HG03442 (cell line): ENCODE measurements at regions not wholly inside any gene's neighbourhood (a gene's known extent, or its start where the extent isn't known, plus 50 kb on each side); places are given as distances from the start of the nearest gene placed in this dataset.

Experiments used
- ATAC-seq: cut with Tn5 transposase; IDR thresholded peaks from one replicate; pipeline ENCODE4 v1.9.1; 2021; ENCODE audit warnings: mild to moderate bottlenecking, moderate library complexity; ENCODE audit not compliant: unreplicated experiment

DNA sequence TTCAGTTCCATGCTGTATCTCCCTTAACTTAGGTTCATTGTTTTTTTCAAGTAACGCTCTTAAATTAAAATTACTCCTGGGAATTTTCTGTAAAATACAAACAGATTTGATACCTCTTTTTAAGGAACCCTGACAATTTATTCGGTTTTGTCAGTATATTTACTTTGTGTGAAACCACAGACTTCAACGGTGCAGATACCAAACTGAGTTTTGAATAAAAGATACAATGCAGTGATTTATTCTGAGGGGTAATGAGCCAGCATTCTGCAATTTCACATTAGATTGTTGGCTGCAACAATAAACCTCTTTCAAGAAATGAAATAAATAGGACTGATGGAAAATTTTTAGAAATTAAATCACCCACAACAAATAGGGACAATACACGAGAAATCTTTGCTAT is 308.6 kb upstream of the EDIL3 start:
- ATAC-seq: no peak

DNA sequence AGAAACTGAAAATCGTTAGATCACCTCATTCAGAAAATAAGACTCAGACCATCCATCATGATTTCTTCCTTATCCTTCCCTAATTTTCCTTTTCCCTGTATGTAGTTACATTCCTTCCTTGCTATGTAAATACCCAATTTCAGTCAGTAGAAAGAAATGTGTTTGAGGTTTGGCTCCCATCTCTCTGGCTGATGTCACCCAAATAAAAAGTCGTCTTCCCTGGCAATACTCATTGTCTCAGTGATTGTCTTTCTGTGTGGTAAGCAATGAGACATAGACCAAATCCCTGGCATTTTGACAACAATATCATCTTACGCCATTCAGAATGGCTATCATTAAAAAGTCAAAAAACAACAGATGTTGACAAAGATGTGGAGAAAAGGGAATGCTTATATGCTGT is 303.9 kb upstream of the EDIL3 start:
- no peak for ATAC-seq

DNA sequence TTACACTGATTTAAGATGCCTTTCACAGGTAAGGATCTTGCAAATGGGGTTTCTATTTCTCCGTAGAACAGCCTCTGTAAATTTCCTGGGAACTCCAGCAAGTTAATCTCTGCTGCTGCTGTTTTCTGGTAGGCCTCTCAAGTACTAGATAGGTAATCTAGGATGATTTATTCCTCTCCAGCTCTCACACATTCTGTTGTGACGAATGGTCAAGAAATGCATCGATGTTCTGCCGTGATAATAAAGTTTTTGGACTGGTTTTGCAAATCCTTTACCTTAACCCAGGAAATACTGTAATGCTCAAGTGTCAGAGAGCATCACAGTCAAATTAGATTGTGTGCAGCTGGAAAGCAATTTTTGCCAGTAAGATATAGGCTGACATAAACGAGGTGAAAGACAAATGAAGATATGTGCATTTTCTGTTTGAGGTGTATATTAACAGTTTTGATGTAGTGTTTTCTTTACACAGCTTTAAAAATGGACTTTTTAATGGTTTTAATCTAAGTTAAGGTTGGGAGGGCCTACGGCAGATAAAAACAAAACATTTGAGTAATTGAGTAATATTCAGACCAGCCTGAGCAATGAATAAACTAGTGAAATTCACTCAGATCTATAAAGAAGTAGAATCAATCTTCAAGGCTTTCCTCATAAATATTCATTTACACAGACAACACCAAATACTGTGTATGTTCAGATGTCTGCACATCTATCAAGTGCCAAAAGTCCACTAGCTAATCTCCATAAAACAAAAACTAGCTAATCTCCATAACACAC is 300.6 kb upstream of the EDIL3 start:
- no peak for ATAC-seq

DNA sequence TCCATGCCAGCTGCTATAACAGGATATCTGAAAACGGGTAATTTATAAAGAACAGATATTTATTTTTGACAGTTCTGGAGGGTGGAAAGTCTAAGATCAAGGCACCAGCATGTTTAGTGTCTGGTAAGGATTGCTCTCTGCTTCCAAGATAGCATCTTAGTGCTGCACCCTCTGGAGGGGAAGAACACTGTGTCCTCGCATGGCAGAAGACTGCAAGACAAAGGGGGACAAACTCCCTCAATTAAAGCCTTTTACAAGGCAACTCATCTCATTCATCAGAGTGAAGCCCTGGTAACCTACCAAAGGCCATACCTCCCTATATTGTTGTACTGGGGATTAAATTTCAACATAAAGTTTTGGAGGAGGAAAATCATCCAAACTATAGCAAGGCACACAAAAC is 298.9 kb upstream of the EDIL3 start:
- no peak for ATAC-seq

DNA sequence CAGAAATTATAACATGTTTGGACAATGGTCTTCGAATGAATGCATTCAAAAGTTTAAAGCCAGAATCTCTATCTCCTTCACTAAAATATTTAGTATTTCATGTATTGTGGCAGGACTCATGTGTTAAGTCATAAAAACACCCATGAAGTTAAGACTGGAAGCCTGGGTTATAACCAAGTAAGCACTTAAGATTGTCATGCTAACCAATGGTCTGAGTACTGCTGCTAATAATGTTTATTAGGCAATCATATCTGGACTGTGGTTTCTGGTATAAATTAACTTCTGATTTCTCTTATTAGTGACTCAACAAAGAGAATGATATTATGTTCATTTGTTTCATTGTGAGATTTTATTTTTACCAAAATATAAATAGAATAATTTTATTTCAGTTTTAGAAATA is 297.9 kb upstream of the EDIL3 start:
- no peak for ATAC-seq

DNA sequence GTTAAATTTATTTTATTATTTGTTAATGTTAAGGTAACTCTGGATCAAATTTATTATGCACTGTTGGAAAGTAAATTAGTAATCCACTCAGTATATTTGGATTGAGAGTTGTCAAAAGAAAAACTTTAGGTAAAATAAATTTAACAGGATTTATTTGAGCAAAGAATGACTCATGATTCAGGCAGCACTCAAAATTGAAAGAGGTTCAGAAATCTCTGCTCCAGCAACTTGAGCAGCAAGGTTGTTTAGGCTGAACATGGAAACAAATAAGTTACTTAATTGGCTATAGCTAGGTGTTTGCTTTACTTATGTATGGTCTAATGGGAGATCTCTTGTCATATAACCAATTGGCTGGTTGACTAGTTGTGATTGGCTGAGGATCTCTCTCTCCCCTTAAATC is 296.2 kb upstream of the EDIL3 start:
- ATAC-seq: no peak

DNA sequence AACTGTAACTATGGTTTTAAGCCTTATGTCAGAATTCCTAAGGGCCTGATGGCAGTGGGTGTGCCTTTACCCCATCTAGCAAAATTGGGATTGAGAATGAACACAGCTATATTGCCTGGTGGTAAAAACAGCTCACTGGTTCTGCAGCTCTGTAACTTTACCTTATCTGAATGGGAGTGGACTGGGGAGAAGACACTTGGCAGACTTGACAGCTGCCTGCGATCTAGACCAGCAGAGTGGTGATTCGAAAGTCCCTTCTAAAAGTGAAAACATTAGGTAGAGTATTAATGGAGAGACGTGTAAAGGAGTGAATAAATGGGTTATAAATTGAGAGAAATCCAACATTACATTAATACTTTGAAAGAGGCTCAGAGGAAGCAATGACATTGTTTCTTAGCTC is 289.1 kb upstream of the EDIL3 start:
- ATAC-seq: no peak

DNA sequence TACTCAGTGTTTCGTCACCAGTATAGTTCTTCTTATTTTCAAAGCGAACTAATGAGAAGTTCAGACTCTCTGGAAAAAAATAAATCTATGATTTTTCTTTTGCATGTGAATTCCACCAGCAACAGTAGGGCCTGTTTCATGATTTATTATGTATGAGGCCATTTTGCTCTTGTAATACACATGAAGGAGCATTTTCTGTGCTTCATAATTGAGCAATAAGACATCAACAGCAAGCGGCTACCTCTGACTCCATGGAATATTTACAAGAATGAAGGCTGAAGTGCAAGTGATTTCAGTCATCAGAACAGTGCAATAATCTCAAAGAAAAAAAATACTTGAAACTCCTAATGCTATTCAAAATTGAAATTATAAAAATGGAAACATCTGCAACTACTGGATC is 282.9 kb upstream of the EDIL3 start:
- no peak for ATAC-seq

DNA sequence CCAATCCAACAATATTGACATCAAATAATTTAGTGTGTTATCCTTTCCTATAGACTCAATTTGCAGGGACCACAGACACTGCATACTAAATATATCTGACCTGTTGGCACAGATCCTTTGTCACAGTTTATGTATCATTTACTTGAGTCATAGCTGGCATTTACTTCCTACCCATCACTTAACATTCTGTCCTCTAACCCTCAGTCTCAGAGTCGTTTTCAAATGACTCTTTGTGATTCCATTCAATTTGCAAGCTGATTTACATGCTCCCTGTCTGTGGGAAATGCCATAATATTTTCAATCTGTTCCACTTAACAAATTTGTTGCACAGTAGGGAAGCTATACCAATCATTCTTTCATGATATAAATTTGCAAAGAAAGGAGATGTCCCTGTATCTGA is 265.7 kb upstream of the EDIL3 start:
- ATAC-seq: no peak

DNA sequence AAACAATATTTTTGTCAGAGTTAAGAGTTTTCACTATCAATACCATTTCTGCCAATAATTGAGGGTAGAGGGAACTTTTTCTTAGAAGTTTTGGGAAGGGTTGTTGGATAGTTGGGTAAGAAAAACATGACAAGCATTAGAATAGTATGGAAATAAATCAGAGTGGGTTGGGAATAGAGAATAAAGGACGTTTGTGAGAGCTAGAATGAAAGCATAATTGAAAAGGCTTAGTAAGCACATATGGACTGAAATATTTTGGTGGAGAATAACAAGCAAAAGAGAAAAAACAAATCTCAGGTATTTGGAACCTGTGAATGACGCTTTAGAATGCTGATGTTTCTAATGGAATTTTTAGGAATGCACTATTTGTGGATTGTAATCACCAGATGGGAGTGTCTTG is 262.9 kb upstream of the EDIL3 start:
- no peak for ATAC-seq

DNA sequence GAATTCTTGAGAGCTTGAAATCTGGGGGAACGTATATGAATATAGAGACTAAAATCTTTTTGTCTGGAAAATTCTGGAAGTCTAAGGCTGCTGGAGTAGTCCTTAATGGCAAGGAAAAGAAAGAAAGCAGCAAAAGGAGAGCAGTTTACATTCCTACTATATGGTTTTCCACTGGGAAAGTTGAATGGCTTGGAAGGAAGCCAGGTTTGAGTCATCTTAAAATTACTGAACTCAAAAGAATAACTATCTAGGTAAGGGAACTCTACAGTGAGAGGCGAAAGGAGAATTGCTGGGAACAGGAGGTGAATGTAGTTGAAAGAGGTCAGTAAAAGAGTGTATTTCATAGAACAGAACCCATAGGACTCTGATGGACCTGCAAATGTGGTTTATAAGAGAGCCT is 258.1 kb upstream of the EDIL3 start:
- ATAC-seq: no peak

DNA sequence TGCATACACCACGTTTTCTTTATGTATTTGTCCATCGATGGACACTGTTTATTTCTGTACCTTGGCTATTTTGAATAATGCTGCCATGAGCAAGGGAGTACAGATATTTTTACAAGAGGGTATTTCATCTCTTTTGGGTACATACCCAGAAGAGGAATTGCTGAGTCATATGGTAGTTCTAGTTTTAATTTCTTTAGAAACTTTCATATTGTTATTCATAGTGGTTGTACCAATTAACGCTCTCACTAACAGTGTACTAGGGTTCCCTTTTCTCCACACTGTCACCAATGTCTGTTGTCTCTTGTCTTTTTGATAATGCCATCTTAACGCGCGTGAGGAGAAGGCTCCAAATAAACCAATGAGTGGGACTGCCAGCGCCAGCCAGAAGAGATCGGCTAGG is 257.6 kb upstream of the EDIL3 start:
- no peak for ATAC-seq

DNA sequence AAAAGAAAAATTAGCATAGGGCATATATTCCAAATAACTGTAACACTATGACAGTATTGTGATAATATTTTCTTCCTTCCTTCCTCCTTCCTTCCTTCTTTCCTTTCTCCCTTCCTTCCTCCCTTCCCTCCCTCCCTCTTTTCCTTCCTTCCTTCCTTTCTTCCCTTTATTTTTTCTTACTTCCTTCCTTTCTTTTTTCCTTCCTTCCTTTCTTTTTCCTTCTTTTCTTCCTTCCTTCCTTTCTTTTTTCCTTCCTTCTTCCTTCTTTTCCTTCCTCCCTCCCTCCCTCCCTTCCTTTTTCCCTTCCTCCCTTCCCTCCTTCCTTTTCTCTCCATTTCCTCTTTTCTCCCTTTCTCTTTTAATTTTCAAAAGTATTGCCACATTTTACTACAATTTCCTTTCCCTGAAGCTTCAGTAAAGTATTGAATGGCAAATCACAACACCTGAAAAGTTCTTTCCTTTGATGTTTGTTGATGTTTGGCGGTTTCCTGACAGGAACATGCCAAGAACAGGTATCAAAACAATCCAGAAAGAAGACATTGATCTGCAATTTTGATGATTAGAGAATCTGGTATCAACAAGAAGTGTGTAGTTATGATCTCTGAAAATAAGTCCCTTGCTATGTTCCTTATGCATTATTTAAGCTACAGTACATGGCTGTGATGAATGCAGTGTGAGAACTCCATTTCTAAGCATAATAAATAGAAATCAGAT is 253.1 kb upstream of the EDIL3 start:
- ATAC-seq: no peak

DNA sequence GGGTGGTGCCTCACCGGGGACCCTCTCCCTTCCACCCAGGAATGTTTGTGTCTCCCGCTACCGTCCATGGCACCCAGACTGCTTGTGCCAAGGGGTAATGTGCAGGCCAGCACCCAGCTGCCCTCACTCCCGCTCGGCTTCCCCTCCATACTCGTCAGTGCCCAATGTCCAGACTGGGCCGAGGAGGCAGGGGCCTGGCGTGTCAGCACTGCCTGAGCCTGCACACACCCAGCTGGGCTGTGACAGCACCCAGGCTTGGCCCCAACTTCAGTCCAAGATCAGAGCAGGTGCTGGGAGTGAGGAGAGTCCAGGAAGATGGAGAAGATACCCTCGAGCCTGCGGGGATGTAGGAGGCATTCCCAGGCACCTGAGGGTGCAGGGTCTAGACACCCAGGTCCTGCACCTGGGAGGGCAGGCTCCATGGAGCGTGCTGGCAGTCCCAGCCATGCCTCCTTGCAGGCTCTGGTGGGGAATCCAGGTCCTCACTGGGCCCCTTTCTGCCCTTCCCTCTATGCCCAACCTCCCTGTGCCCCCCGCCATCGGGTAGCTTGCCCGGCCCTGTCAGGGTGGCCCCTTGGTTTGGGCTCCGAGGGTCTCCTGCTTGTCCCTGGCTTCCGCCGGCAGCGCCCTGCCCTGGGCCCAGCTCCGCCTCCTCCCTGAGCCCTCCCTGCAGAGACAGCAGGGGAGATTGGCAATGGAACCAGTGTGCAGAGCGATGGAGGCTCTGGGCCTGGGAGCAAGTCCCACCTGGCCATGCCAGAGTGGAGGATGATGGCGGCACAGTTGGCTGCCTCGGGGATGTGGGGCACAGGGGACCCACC is 250.8 kb upstream of the EDIL3 start:
- ATAC-seq: no peak

DNA sequence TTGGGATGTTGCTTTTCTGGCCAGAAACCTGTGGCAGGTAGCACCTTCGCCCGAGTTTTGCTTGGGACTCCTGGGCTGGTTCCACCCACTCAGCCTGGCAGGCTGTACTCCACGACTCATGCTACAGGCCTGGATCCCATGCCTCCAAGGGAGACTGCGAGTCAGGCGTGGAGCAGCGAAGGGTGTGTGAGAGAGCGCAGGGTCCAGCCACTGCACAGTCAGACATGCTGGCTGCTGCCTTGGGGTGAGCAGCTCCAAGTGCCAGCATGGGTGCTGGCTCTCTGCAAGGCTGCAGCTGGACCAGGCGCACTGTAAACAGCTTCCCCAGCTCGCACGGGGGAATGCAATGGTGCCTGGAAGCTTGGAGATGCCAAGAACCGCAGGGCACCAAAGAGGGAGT is 249.6 kb upstream of the EDIL3 start:
- no peak for ATAC-seq

DNA sequence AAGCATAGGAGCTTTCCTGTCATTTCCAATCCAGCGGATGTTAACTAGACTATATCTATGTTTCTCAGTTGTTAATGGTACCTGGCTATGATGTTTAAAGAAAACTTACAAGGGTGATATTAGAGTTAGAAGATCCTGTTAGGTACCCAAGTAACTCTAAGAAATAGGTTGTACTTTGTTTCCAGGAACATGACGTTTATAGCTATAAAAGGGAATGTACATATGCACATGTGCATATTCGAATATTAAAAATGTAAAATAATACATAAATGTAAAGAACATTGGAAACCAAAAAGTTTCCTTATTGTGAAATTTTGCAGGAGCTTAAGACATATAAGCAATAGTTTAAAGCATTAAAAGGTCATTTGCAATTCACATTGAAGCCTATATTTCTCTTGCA is 247.7 kb upstream of the EDIL3 start:
- no peak for ATAC-seq

DNA sequence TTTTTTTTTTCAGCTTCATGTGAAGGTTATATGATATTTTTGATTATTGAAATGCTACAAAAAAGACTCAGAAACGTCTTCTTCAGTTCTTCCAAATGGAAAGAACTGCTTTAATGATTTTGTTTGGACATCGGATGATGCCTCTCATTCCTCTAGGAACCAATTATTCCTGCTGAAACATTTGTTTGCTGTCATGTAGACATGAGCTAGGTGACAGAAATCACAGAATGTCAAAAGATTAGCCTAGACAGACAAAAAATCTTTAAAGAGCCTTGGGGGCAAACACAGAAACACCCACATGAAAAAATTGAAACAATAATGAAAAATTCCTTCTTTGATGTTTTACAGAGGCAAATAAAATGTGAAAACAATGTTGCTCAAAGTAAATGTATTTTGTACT is 244.2 kb upstream of the EDIL3 start:
- no peak for ATAC-seq

DNA sequence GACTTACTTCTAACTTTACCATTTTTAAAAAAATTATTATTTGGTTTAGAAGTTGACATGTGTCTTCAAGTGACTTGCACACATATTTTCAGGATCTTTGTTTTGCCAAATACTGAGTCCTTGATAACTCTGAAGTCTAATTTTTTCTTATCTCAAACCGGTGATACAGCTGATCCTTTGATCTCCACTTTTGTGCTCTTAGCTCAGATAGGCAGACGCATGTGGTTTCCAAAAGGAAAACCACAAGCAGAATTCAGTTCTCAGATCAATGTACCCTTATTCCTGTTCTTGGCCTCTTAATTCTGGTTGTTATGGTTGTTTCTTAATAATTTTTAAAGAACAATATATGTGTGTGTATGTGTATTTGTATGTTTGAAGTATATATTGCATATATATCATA is 238.3 kb upstream of the EDIL3 start:
- ATAC-seq: no peak

DNA sequence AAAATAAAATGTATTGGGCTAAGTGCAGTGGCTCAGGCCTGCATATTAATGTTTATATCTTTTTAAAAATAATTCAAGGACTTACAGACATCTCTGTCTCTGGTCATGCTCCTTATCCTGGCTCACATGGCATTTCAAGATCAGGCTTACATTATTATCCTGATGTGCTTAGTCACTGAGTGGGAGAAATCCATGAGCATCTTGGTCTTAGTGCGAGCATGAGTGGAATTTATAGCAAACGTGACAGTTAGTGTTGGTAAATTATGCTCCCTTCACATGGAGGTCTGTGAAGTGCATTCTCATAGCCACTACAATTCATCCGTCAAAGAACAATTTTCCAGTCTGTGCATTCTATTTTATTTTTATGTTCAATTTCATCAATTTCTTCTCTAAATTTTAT is 237.8 kb upstream of the EDIL3 start:
- no peak for ATAC-seq

DNA sequence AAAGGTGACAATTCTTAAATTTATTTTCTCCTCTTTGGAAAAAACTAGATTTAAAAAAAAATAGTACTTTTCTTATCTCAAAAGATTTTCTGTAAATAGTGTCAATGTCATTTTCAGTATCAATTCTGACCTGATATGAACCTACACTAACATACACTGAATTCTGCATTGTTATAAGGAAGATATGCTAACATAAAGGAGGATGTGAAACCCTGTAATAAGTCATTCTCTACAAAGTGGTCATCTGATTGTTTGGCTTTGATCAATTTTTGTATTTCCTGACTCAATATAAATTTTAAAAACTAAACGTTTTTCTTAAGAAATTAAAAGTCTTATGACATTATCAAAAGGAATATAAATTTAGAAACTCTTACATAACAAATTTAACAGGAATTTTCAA is 233.6 kb upstream of the EDIL3 start:
- ATAC-seq: peak; percentile 46

DNA sequence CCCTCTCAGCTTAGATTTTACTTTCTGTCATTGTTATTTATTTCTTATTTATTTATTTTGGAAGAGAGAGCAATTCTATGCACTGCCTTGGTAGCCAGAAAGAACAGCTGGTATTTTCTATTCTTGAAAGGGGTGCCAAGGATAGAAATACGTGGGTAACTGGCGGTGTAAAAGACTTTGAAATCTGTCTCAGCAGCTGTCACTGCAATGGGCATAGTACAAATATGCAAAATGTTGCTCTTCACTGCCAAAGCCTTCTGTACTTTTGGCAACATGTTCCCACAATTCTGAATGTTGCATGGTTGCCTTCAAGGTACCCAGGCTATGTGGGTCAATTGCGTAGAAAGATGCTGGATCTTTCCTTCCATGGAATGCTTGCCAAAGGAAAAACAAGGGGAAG is 230.2 kb upstream of the EDIL3 start:
- ATAC-seq: no peak

DNA sequence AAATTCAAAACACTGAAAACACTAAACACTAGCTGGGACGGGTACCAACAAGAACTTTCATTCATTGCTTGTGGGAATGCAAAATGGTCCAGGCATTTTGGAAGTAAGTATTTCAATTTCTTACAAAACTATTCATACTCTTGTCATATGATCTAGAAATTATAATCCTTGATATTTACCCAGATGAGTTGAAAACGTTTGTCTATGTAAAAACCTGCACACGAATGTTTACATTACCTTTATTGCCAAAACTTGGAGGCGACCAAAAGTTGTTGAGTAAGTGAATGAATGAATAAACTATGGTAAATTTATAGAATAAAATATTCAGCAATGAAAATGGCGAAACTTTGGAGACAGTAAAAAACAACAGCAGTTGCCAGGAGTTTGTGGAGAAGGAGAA is 222.1 kb upstream of the EDIL3 start:
- no peak for ATAC-seq
